A549 (cell line): ENCODE measurements at regions not wholly inside any gene's neighbourhood (a gene's known extent, or its start where the extent isn't known, plus 50 kb on each side); places are given as distances from the start of the nearest gene placed in this dataset.

ENCODE experiments used
- CHD2 ChIP-seq: fragments of 150-350 bp; IDR thresholded peaks from 2 replicates; pipeline ENCODE4 v1.6.1; 2014; ENCODE audit warnings: low read length; ENCODE audit not compliant: partially characterized antibody
- CTCF ChIP-seq: fragments of >200 bp; sonication (Bioruptor Twin); formaldehyde crosslinking; IDR thresholded peaks from 3 replicates; pipeline ENCODE4 v1.5.1; 2016
- ELK1 ChIP-seq: fragments of 150-350 bp; IDR thresholded peaks from 2 replicates; pipeline ENCODE4 v1.6.1; 2014; ENCODE audit warnings: low read depth, mild to moderate bottlenecking, low read length
- MAFK ChIP-seq: fragments of 450-650 bp; IDR thresholded peaks from 2 replicates; pipeline ENCODE4 v1.6.1; 2014; ENCODE audit not compliant: partially characterized antibody
- POLR2A ChIP-seq: IDR thresholded peaks from 2 replicates; pipeline ENCODE4 v1.6.1; 2012; ENCODE audit warnings: mild to moderate bottlenecking, low read length
- TF ChIP-seq, protein P1 (sequence below): IDR thresholded peaks from 2 replicates; pipeline ENCODE4 v1.6.1; 2012
- TF ChIP-seq, protein P2 (sequence below): fragments of >200 bp; sonication (Bioruptor Twin); formaldehyde crosslinking; IDR thresholded peaks from 3 replicates; pipeline ENCODE4 v1.6.1; 2016

DNA sequence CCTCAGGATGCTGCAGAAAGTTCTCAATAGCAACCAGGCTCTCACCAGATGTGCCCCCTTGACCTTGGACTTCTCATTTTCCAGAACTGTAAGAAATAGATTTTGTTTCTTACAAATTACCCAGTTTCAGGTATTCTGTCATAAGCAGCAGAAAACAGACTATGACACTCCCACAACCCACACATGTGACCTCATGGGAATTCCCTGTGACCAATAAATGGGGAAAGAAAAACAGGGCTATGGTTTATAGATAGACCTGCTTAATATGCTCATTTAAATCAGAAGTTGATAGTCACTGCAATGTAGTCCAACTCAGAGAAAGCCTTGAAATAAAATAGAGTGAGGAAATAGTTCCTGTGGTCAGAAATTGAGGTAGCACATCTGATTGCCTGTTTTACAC is 380.9 kb upstream of the PTBP2 start:
- TF ChIP-seq ELK1 (no peak), POLR2A (no peak), CTCF (no peak), MAFK (no peak), CHD2 (no peak)
- TF ChIP-seq, protein P1, sequence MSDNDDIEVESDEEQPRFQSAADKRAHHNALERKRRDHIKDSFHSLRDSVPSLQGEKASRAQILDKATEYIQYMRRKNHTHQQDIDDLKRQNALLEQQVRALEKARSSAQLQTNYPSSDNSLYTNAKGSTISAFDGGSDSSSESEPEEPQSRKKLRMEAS = no peak
- TF ChIP-seq, protein P2, sequence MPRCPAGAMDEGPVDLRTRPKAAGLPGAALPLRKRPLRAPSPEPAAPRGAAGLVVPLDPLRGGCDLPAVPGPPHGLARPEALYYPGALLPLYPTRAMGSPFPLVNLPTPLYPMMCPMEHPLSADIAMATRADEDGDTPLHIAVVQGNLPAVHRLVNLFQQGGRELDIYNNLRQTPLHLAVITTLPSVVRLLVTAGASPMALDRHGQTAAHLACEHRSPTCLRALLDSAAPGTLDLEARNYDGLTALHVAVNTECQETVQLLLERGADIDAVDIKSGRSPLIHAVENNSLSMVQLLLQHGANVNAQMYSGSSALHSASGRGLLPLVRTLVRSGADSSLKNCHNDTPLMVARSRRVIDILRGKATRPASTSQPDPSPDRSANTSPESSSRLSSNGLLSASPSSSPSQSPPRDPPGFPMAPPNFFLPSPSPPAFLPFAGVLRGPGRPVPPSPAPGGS = no peak
